ENCODE measurements at regions not wholly inside any gene's neighbourhood (a gene's known extent, or its start where the extent isn't known, plus 50 kb on each side); places are given as distances from the start of the nearest gene placed in this dataset.
"Not testable (repeated sequence)": the region's sequence is repeated elsewhere in the genome, so short reads cannot be mapped to it uniquely, and the experiment has no call there.

DNA sequence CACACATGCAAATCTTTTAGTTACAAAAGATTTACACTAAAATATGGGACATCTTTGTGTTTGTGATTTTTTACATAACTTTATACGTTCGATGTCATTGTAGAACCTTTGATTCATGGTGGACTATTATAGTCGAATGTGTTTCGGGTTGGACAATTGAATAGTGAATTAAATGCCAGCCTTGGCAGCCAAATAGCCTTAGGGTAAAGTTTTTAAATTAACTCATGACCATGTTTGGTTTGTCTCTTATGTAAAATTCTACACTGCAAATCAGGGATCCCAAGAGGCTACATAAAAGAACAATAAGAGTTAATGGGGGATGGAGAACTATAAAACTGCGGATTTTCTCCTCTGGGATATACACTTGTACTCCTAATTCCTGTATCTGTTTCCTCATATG lies 1735.6 kb upstream of the SPRY2 start:
- no peaks in the 10 kb centered on the region for H3K27me3 ChIP-seq (ENCODE audit: control insufficient read depth in 1 of 2, insufficient read depth in 2 of 2, low read length in 2 of 2)
- H3K36me3 ChIP-seq (ENCODE audit: insufficient read depth, low read length): no peaks in the 10 kb centered on the region
- H3K4me3 ChIP-seq (ENCODE audit: low read depth in 1 of 2, low read length in 2 of 2): no peak overlapping the region
- H3K9me3 ChIP-seq (ENCODE audit: low read length): no peaks in the 10 kb centered on the region
- no peak overlapping the region for H3K27ac ChIP-seq (ENCODE audit: low read depth, low read length)
- H3K9ac ChIP-seq (ENCODE audit: low read length): no peak overlapping the region
- no peaks in the 10 kb centered on the region for H3K4me1 ChIP-seq (ENCODE audit: insufficient read depth, low read length)

DNA sequence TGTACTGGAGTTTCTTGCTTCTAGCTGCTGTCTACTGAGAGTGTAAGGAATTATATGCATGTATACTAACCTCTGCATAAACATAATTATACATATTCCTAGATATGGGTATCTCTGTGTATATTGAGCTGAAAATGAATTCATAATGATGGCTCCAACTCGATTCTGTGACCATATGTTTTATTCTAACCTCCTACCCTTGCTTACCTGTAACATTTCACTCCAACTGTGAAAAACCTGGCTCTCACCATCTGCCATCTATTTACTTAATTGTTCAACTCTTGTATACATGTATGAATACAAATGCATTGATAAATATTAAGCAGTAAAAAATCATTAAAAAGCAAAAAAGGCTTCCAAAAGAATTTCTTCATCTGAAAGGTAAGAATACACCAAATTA lies 1729.5 kb upstream of the SPRY2 start:
- Histone ChIP-seq H3K36me3 (ENCODE audit: insufficient read depth, low read length) (no peaks in the 10 kb centered on the region), H3K27ac (ENCODE audit: low read depth, low read length) (no peak overlapping the region), H3K4me1 (ENCODE audit: insufficient read depth, low read length) (no peaks in the 10 kb centered on the region)

DNA sequence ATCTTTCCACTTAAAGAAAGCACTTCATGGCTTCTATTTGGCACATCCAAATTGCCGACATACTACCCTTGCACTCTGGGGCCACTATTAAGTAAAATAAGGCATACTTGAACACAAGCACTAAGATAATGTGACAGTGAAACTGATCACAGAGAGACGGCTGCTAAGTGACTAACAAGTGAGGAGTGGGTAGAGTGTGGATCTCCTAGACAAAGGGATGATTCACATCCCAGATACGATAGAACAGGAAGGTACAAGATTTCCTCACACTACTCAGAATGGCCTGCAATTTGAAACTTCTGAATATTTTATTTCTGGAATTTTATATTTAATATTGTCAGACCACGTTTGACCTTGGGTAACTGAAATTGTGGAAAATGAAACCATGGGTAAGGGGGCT lies 1721.8 kb upstream of the SPRY2 start:
- no peaks in the 10 kb centered on the region for H3K27me3 ChIP-seq (ENCODE audit: control insufficient read depth in 1 of 2, insufficient read depth in 2 of 2, low read length in 2 of 2)

More for the DNA sequence above, 1729.5 kb upstream of the SPRY2 start:
- Histone ChIP-seq H3K9ac (ENCODE audit: low read length) (no peak overlapping the region), H3K9me3 (ENCODE audit: low read length) (no peaks in the 10 kb centered on the region), H3K4me3 (ENCODE audit: low read depth in 1 of 2, low read length in 2 of 2) (no peak overlapping the region), H3K27me3 (ENCODE audit: control insufficient read depth in 1 of 2, insufficient read depth in 2 of 2, low read length in 2 of 2) (no peaks in the 10 kb centered on the region)

DNA sequence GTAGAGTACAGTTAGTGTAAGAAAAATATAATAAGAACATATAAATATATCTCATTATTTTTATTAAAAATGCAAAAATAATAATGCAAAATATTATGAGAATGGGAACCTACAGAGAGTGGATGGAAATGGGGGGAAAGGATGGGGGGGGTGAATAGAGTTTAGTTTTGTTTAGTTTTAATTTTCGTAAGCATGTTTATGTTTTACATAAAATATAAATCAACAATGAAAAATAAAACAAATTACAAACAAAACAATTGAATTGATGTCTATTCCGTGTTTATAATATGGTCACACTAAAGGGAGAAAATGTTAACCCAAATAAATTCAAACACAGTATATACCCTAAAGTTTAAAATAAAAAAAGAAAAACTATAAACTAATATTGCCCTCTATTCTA lies 1717.4 kb upstream of the SPRY2 start:
- no peaks in the 10 kb centered on the region for H3K27me3 ChIP-seq (ENCODE audit: control insufficient read depth in 1 of 2, insufficient read depth in 2 of 2, low read length in 2 of 2)
- H3K9me3 ChIP-seq (ENCODE audit: low read length): no peaks in the 10 kb centered on the region
- H3K27ac ChIP-seq (ENCODE audit: low read depth, low read length): no peak overlapping the region
- no peaks in the 10 kb centered on the region for H3K4me1 ChIP-seq (ENCODE audit: insufficient read depth, low read length)
- H3K4me3 ChIP-seq (ENCODE audit: low read depth in 1 of 2, low read length in 2 of 2): no peak overlapping the region
- no peaks in the 10 kb centered on the region for H3K36me3 ChIP-seq (ENCODE audit: insufficient read depth, low read length)
- no peak overlapping the region for H3K9ac ChIP-seq (ENCODE audit: low read length)

More for the DNA sequence above, 1721.8 kb upstream of the SPRY2 start:
- Histone ChIP-seq H3K4me1 (ENCODE audit: insufficient read depth, low read length) (no peaks in the 10 kb centered on the region), H3K9ac (ENCODE audit: low read length) (no peak overlapping the region), H3K9me3 (ENCODE audit: low read length) (no peaks in the 10 kb centered on the region), H3K36me3 (ENCODE audit: insufficient read depth, low read length) (no peaks in the 10 kb centered on the region), H3K4me3 (ENCODE audit: low read depth in 1 of 2, low read length in 2 of 2) (no peak overlapping the region), H3K27ac (ENCODE audit: low read depth, low read length) (no peak overlapping the region)

DNA sequence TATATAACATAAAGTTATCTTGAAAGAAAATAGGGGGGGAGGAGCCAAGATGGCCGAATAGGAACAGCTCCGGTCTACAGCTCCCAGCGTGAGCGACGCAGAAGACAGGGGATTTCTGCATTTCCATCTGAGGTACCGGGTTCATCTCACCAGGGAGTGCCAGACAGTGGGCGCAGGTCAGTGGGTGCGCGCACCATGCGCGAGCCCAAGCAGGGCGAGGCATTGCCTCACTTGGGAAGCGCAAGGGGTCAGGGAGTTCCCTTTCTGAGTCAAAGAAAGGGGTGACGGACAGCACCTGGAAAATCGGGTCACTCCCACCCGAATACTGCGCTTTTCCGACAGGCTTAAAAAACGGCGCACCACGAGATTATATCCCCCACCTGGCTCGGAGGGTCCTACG lies 1704.4 kb upstream of the SPRY2 start:
- H3K36me3 ChIP-seq (ENCODE audit: insufficient read depth, low read length); H3K4me1 ChIP-seq (ENCODE audit: insufficient read depth, low read length): not testable (repeated sequence)

DNA sequence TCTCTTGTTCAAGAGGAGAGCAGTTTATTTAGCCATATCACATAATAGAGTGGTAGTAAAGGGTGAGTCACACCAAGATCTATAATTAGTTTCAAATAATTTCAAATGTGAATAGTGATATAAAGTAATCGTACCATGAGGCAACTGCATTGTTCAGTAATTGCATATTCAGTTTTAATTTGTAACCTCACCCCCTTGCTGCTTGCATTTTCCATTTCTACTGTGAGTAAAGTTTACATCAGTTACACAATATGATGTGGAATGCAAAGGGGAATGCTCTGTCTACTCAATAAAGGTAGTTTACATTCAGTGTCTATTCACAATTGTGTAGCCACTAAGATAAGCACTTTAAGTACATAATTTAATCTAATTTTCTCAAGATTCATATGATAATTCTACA lies 1695.7 kb upstream of the SPRY2 start:
- Histone ChIP-seq H3K27ac (ENCODE audit: low read depth, low read length) (no peak overlapping the region), H3K9ac (ENCODE audit: low read length) (no peak overlapping the region), H3K9me3 (ENCODE audit: low read length) (no peaks in the 10 kb centered on the region), H3K4me3 (ENCODE audit: low read depth in 1 of 2, low read length in 2 of 2) (no peak overlapping the region), H3K27me3 (ENCODE audit: control insufficient read depth in 1 of 2, insufficient read depth in 2 of 2, low read length in 2 of 2) (no peaks in the 10 kb centered on the region), H3K36me3 (ENCODE audit: insufficient read depth, low read length) (no peaks in the 10 kb centered on the region), H3K4me1 (ENCODE audit: insufficient read depth, low read length) (no peaks in the 10 kb centered on the region)

More for the DNA sequence above, 1704.4 kb upstream of the SPRY2 start:
- not testable (repeated sequence) for H3K27ac ChIP-seq (ENCODE audit: low read depth, low read length); H3K9me3 ChIP-seq (ENCODE audit: low read length); H3K4me3 ChIP-seq (ENCODE audit: low read depth in 1 of 2, low read length in 2 of 2); H3K9ac ChIP-seq (ENCODE audit: low read length); H3K27me3 ChIP-seq (ENCODE audit: control insufficient read depth in 1 of 2, insufficient read depth in 2 of 2, low read length in 2 of 2)

DNA sequence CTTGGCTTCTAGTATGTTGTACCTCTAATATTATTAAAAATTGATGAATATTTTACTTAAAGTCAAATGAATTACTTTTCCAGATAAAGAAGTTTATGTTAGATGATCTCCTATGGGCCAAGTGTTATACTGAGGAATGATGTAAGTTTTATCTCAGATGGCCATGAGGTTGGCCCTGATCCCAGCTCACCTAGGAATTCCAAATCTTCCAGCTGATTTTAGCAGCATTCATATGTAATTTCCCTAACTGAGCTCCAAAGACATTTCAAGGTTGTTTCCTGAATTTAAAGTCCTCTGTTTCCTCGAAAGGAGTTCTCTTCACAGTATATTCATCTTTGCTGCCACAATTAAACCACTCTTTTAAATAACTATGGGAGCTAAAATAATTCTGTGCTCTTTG lies 1670.4 kb upstream of the SPRY2 start:
- Histone ChIP-seq H3K4me3 (ENCODE audit: low read depth in 1 of 2, low read length in 2 of 2) (no peak overlapping the region), H3K36me3 (ENCODE audit: insufficient read depth, low read length) (no peaks in the 10 kb centered on the region), H3K27me3 (ENCODE audit: control insufficient read depth in 1 of 2, insufficient read depth in 2 of 2, low read length in 2 of 2) (no peaks in the 10 kb centered on the region), H3K27ac (ENCODE audit: low read depth, low read length) (no peak overlapping the region), H3K4me1 (ENCODE audit: insufficient read depth, low read length) (no peaks in the 10 kb centered on the region), H3K9ac (ENCODE audit: low read length) (no peak overlapping the region), H3K9me3 (ENCODE audit: low read length) (no peaks in the 10 kb centered on the region)

DNA sequence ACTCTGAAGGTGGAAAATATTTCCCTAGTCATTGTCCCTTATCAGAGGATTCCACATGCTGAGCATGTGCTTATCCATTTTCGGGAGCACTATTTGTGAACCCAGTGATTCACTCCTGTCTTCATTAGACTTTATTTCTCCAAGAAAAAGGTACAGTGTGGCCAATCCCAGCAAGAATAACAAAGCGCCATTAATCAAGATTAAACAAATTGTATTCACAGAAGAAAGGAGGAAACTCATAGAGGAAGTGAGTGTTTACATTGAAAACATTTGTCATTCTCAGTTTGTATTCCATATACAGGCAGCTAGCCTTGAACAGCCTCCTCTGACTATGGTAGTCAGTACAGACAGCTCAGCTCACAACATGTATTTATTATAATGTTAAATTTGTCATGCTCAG lies 1669.9 kb upstream of the SPRY2 start:
- H3K27ac ChIP-seq (ENCODE audit: low read depth, low read length): no peak overlapping the region
- H3K4me1 ChIP-seq (ENCODE audit: insufficient read depth, low read length): no peaks in the 10 kb centered on the region
- H3K4me3 ChIP-seq (ENCODE audit: low read depth in 1 of 2, low read length in 2 of 2): no peak overlapping the region
- no peaks in the 10 kb centered on the region for H3K27me3 ChIP-seq (ENCODE audit: control insufficient read depth in 1 of 2, insufficient read depth in 2 of 2, low read length in 2 of 2)
- H3K9ac ChIP-seq (ENCODE audit: low read length): no peak overlapping the region
- H3K9me3 ChIP-seq (ENCODE audit: low read length): no peaks in the 10 kb centered on the region
- no peaks in the 10 kb centered on the region for H3K36me3 ChIP-seq (ENCODE audit: insufficient read depth, low read length)

DNA sequence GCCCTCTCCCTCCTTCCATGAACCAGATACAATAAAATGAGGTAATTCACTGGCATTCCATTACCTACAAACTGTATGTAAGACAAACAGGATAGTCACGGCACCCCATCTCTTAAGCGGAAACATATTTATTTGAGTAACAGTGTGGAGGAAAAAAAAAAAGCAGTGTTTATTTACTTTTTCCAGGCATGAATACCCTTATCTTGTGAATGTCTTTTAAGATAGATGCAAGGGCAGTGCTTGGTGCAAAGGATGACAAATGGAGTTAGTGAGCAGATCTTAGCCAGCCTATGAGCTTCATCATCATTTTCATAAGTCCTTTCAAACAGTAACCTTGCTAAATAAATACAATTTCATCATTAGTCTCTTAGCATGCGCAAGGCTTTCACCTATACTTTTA lies 1661.8 kb upstream of the SPRY2 start:
- Histone ChIP-seq H3K27ac (ENCODE audit: low read depth, low read length) (no peak overlapping the region), H3K36me3 (ENCODE audit: insufficient read depth, low read length) (no peaks in the 10 kb centered on the region), H3K9me3 (ENCODE audit: low read length) (no peaks in the 10 kb centered on the region), H3K9ac (ENCODE audit: low read length) (no peak overlapping the region), H3K27me3 (ENCODE audit: control insufficient read depth in 1 of 2, insufficient read depth in 2 of 2, low read length in 2 of 2) (no peaks in the 10 kb centered on the region), H3K4me1 (ENCODE audit: insufficient read depth, low read length) (no peaks in the 10 kb centered on the region), H3K4me3 (ENCODE audit: low read depth in 1 of 2, low read length in 2 of 2) (no peak overlapping the region)

DNA sequence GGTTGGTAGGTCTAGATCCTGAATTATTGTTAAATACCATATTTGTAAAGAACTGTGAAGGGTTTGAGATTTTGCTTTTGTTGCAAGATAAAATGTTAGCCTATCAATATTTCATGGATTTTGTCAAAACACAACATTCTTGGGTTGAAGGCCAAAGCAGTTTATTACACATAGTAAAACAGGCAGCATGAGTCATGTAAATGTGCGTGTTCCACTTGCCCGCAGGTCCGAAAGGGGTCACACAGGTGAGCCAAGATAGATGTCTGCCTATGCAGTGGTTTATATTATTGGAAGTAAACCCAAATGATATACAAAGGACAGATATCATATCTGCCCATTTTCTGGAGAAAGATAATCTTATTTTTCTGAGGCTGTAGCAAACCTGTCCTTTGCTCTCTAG lies 1654.4 kb upstream of the SPRY2 start:
- H3K27me3 ChIP-seq (ENCODE audit: control insufficient read depth in 1 of 2, insufficient read depth in 2 of 2, low read length in 2 of 2): no peaks in the 10 kb centered on the region
- H3K9ac ChIP-seq (ENCODE audit: low read length): no peak overlapping the region
- no peaks in the 10 kb centered on the region for H3K36me3 ChIP-seq (ENCODE audit: insufficient read depth, low read length)
- no peak overlapping the region for H3K27ac ChIP-seq (ENCODE audit: low read depth, low read length)
- H3K9me3 ChIP-seq (ENCODE audit: low read length): no peaks in the 10 kb centered on the region
- no peak overlapping the region for H3K4me3 ChIP-seq (ENCODE audit: low read depth in 1 of 2, low read length in 2 of 2)
- no peaks in the 10 kb centered on the region for H3K4me1 ChIP-seq (ENCODE audit: insufficient read depth, low read length)

DNA sequence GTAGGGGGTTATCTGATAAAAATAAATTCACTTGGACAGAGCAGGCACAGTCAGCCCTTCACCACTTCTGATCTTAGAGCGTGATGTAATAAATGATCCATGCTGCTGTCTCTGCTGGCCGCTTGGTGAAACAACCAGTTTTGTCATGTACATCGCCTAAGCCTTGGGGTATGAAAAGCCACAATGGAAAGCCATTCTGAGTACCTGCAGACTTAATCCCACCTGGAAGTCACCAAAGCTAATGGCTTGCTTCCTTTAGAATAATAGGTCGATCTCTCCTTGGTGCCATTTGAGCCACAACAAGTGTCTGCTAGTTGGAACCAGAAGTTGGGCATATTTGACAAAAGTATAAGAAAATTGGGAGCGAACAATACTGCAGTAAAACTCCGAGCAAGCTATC lies 1649.7 kb upstream of the SPRY2 start:
- Histone ChIP-seq H3K9me3 (ENCODE audit: low read length) (no peaks in the 10 kb centered on the region), H3K4me1 (ENCODE audit: insufficient read depth, low read length) (peaks cover 7% of the 10 kb centered on the region), H3K9ac (ENCODE audit: low read length) (no peak overlapping the region), H3K27me3 (ENCODE audit: control insufficient read depth in 1 of 2, insufficient read depth in 2 of 2, low read length in 2 of 2) (no peaks in the 10 kb centered on the region), H3K4me3 (ENCODE audit: low read depth in 1 of 2, low read length in 2 of 2) (no peak overlapping the region), H3K36me3 (ENCODE audit: insufficient read depth, low read length) (no peaks in the 10 kb centered on the region), H3K27ac (ENCODE audit: low read depth, low read length) (no peak overlapping the region)

DNA sequence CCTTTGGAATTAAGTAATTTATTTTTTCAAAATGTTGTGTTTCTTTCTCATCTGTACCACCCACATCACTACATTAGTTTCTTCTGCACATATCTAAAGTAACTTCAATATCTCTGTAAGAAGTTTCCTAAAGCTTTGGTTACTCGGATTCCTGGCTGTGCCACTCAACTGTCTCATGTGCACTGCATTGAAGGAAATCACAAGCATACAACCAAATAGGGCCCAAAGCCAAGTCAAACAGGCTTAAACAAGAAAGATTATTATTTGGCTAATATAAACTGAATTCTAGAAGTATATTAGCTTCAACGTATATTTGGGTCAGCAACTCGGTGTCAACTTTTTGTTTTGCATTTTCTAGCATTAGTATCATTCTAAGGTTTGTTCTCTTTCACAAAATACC lies 1647.6 kb upstream of the SPRY2 start:
- H3K27ac ChIP-seq (ENCODE audit: low read depth, low read length): no peak overlapping the region
- no peaks in the 10 kb centered on the region for H3K36me3 ChIP-seq (ENCODE audit: insufficient read depth, low read length)
- H3K4me3 ChIP-seq (ENCODE audit: low read depth in 1 of 2, low read length in 2 of 2): no peak overlapping the region
- peaks cover 7% of the 10 kb centered on the region for H3K4me1 ChIP-seq (ENCODE audit: insufficient read depth, low read length)
- H3K27me3 ChIP-seq (ENCODE audit: control insufficient read depth in 1 of 2, insufficient read depth in 2 of 2, low read length in 2 of 2): no peaks in the 10 kb centered on the region
- no peak overlapping the region for H3K9ac ChIP-seq (ENCODE audit: low read length)
- no peaks in the 10 kb centered on the region for H3K9me3 ChIP-seq (ENCODE audit: low read length)

Data from muscle layer of colon (tissue), 2 donors.